OCI-M1 (cell line): ENCODE measurements at regions not wholly inside any gene's neighbourhood (a gene's known extent, or its start where the extent isn't known, plus 50 kb on each side); places are given as distances from the start of the nearest gene placed in this dataset.
A peak's percentile ranks its signal among the peaks of the same experiment; 100 is the strongest.
"Not testable (repeated sequence)": the region's sequence is repeated elsewhere in the genome, so short reads cannot be mapped to it uniquely, and the experiment has no call there.

ENCODE experiments used
- DNase-seq: peaks from one replicate; lab custom pipeline; 2025; lab: John Stamatoyannopoulos, UW

GRCh38 chr14:30443368-30444007 lies 115.5 kb upstream of the G2E3 start:
- peak; percentile 62 for DNase-seq

- DNase-seq: no peak
Observed at GRCh38 chr14:30444451-30444850, 114.5 kb upstream of the G2E3 start.

- DNase-seq: no peak
Observed at GRCh38 chr14:30445011-30445793, 113.8 kb upstream of the G2E3 start.

GRCh38 chr14:30445852-30446251 lies 113.1 kb upstream of the G2E3 start:
- DNase-seq: no peak

- DNase-seq: no peak
Observed at GRCh38 chr14:30450631-30451545, 108.1 kb upstream of the G2E3 start.

GRCh38 chr14:30456296-30456695 lies 102.7 kb upstream of the G2E3 start:
- no peak for DNase-seq

GRCh38 chr14:30462358-30462757 lies 96.6 kb upstream of the G2E3 start:
- no peak for DNase-seq

GRCh38 chr14:30464481-30464880 lies 94.5 kb upstream of the G2E3 start:
- DNase-seq: no peak

GRCh38 chr14:30468354-30468753 lies 90.6 kb upstream of the G2E3 start:
- no peak for DNase-seq

- DNase-seq: no peak
Observed at GRCh38 chr14:30471980-30472379, 87.0 kb upstream of the G2E3 start.

- not testable (repeated sequence) for DNase-seq
Observed at GRCh38 chr14:30473846-30474696, 84.9 kb upstream of the G2E3 start.

- no peak for DNase-seq
Observed at GRCh38 chr14:30482276-30482675, 76.7 kb upstream of the G2E3 start.

GRCh38 chr14:30484201-30484600 lies 74.8 kb upstream of the G2E3 start:
- DNase-seq: no peak

- no peak for DNase-seq
Observed at GRCh38 chr14:30484976-30485375, 74.0 kb upstream of the G2E3 start.

- DNase-seq: no peak
Observed at GRCh38 chr14:30496852-30497251, 62.1 kb upstream of the G2E3 start.

- no peak for DNase-seq
Observed at GRCh38 chr14:30499358-30499757, 59.6 kb upstream of the G2E3 start.

GRCh38 chr14:30500222-30500621 lies 58.7 kb upstream of the G2E3 start:
- DNase-seq: no peak

- peak; percentile 63 for DNase-seq
Observed at GRCh38 chr14:30507209-30507608, 51.7 kb upstream of the G2E3 start.
